GM12878 (cell line): ENCODE measurements at regions not wholly inside any gene's neighbourhood (a gene's known extent, or its start where the extent isn't known, plus 50 kb on each side); places are given as distances from the start of the nearest gene placed in this dataset.

ENCODE experiments used
- ATAC-seq: fragments of 200-7000 bp; cut with Tn5 transposase; 3 replicates; pipeline ENCODE4 v1.9.1; 2020; ENCODE audit warnings: mild to moderate bottlenecking, moderate library complexity
- BruUV-seq: library from RNA; stranded (reverse); fragments of 400-500 nt; replicated peaks from 2 replicates; lab custom pipeline; 2021; lab: Mats Ljungman, UMichigan
- CTCF ChIA-PET: fragments of 300-600 bp; sonication (Branson Sonifier 250); formaldehyde crosslinking; extraction: SDS; loops from one replicate; lab custom pipeline; 2021; ENCODE audit warnings: inconsistent platforms; lab: Yijun Ruan, JAX
- POLR2A ChIA-PET: fragments of 350-600 bp; formaldehyde crosslinking; extraction: SDS; loops from one replicate; lab custom pipeline; 2021; ENCODE audit warnings: inconsistent platforms; lab: Charles Lee
- RAD21 ChIA-PET: fragments of 300-600 bp; sonication (Branson Sonifier 250); formaldehyde crosslinking; loops from one replicate; lab custom pipeline; 2023; ENCODE audit warnings: antibody characterized with exemption; ENCODE audit not compliant: unreplicated experiment; lab: Charles Lee
- SMC1A ChIA-PET: fragments of 300-600 bp; sonication (Branson Sonifier 250); formaldehyde crosslinking; loops from one replicate; lab custom pipeline; 2023; ENCODE audit not compliant: unreplicated experiment, uncharacterized antibody; lab: Charles Lee
- DNase-seq: peaks from one replicate; pipeline ENCODE4 v3.0.0-alpha.2; 2011; ENCODE audit warnings: low read depth, low spot score
- FAIRE-seq: peaks from 3 replicates; lab custom pipeline; 2011; peaks lifted over from hg19 to GRCh38; lab: Jason Lieb, UNC
- H2AFZ ChIP-seq: 2 replicates; pipeline ENCODE4 v1.6.0; 2011; ENCODE audit warnings: low read depth, low read length, control low read depth; ENCODE audit not compliant: control insufficient read depth
- H3K27ac ChIP-seq: 2 replicates; pipeline ENCODE4 v1.5.1; 2011; ENCODE audit warnings: control low read depth; ENCODE audit not compliant: control insufficient read depth, insufficient read depth
- H3K27me3 ChIP-seq, 2 experiments: replicated peaks in 1 of 2; 2 replicates each; pipeline versions ENCODE4 v1.6.0 to v1.6.1; 2011; ENCODE audit warnings: low read length in 1 of 2; ENCODE audit not compliant: control insufficient read depth in 2 of 2, insufficient read depth in 2 of 2
- H3K36me3 ChIP-seq, 2 experiments: 2 replicates each; pipeline ENCODE4 v1.5.1; 2011; ENCODE audit warnings: low read length in 1 of 2; ENCODE audit not compliant: control insufficient read depth in 2 of 2, insufficient read depth in 2 of 2
- H3K4me1 ChIP-seq: 2 replicates; pipeline ENCODE4 v1.6.1; 2011; ENCODE audit warnings: mild to moderate bottlenecking, low read length, moderate library complexity, mixed read lengths; ENCODE audit not compliant: control insufficient read depth, insufficient read depth
- H3K4me2 ChIP-seq: 2 replicates; pipeline ENCODE4 v1.6.0; 2011; ENCODE audit warnings: control low read depth; ENCODE audit not compliant: control insufficient read depth, insufficient read depth
- H3K4me3 ChIP-seq: fragments of 200-600 bp; sonication (generic); 2 replicates; pipeline ENCODE4 v1.5.1; 2016
- H3K79me2 ChIP-seq: 2 replicates; pipeline ENCODE4 v1.6.0; 2011; ENCODE audit warnings: low read length; ENCODE audit not compliant: control insufficient read depth, insufficient read depth
- H3K9ac ChIP-seq: 2 replicates; pipeline ENCODE4 v1.8.0; 2011; ENCODE audit warnings: low read length, control low read depth, mixed read lengths; ENCODE audit not compliant: control insufficient read depth, insufficient read depth
- H3K9me3 ChIP-seq: replicated peaks from 3 replicates; pipeline ENCODE4 v1.5.1; 2011; ENCODE audit warnings: mild to moderate bottlenecking, low read length; ENCODE audit not compliant: control insufficient read depth, insufficient read depth
- H4K20me1 ChIP-seq: 2 replicates; pipeline ENCODE4 v1.6.0; 2011; ENCODE audit not compliant: control insufficient read depth, insufficient read depth
- ATF2 ChIP-seq: IDR thresholded peaks from 2 replicates; pipeline ENCODE4 v1.6.1; 2012; ENCODE audit warnings: low read length, inconsistent platforms
- FOXK2 ChIP-seq: fragments of 450-650 bp; IDR thresholded peaks from 2 replicates; pipeline ENCODE4 v1.6.1; 2017; ENCODE audit warnings: mild to moderate bottlenecking, moderate library complexity
- FOXM1 ChIP-seq: IDR thresholded peaks from 2 replicates; pipeline ENCODE4 v1.6.1; 2012; ENCODE audit warnings: low read depth, mild to moderate bottlenecking, inconsistent platforms, low read length, moderate library complexity
- GATAD2B ChIP-seq: fragments of 450-650 bp; conservative IDR thresholded peaks from 2 replicates; pipeline ENCODE4 v1.6.1; 2017; ENCODE audit warnings: low read depth, mild to moderate bottlenecking, moderate library complexity
- JUNB ChIP-seq: IDR thresholded peaks from 2 replicates; pipeline ENCODE4 v1.6.1; 2016; ENCODE audit warnings: antibody characterized with exemption, mild to moderate bottlenecking
- PAX5 ChIP-seq: IDR thresholded peaks from 2 replicates; pipeline ENCODE4 v1.6.1; 2011; ENCODE audit warnings: low read depth, low read length, borderline replicate concordance
- SMC3 ChIP-seq: IDR thresholded peaks from 2 replicates; pipeline ENCODE4 v1.6.1; 2011; ENCODE audit warnings: low read length, improper control_type of control experiment, borderline replicate concordance
- SREBF1 ChIP-seq: IDR thresholded peaks from 2 replicates; pipeline ENCODE4 v1.6.1; 2012; ENCODE audit warnings: mild to moderate bottlenecking, low read length
- TCF3 ChIP-seq: IDR thresholded peaks from 2 replicates; pipeline ENCODE4 v1.6.1; 2012; ENCODE audit warnings: low read depth, mild to moderate bottlenecking, low read length, borderline replicate concordance; ENCODE audit not compliant: insufficient read depth
- YBX1 ChIP-seq: fragments of 450-650 bp; IDR thresholded peaks from 2 replicates; pipeline ENCODE4 v1.6.1; 2016; ENCODE audit warnings: antibody characterized with exemption
- ZBTB33 ChIP-seq: fragments of 450-650 bp; IDR thresholded peaks from 2 replicates; pipeline ENCODE4 v1.6.1; 2017; ENCODE audit warnings: mild to moderate bottlenecking
- WGBS: methylation state at CpG from one replicate; pipeline ENCODE4 v1.1.6; 2016; ENCODE audit warnings: low lambda C conversion rate; ENCODE audit not compliant: insufficient replicate concordance, insufficient coverage; ENCODE audit errors: missing lambda C conversion rate; 5-methylcytosine and 5-hydroxymethylcytosine counted together
- in situ Hi-C: fragments of 300-500 bp; cut with MboI; formaldehyde crosslinking; loops from 9 replicates; pipeline ENCODE4 v1.14.3; 2018; ENCODE audit warnings: mixed read lengths
- intact Hi-C: fragments of 100-400 bp; cut with micrococcal nuclease; formaldehyde crosslinking; loops from one replicate; pipeline ENCODE4 v1.14.2; 2022; ENCODE audit not compliant: unreplicated experiment
- TF ChIP-seq, protein P1 (sequence below): IDR thresholded peaks from 2 replicates; pipeline ENCODE4 v1.6.1; 2012; ENCODE audit warnings: low read depth, low read length, improper control_type of control experiment

DNA sequence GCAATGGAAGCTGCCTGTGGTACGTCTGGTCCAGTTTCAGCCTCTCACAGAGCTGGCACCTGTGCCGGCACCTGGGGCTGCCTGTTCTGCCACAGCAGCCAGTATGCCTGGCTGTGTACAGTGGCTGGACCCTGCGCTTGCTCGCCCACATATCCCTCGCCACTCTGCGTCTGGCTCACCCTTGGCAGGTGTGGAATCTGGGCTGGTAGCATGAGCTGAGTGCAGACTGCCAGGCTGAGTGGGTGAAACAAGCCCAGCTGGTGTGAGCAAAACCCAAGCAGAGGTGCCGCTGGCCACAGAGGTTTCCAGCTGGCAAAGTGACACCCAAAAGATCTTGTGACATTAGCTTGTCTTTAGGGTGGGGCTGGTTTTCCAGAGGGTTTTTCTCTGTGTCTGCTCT, 80.7 kb downstream of the ING1 start:
- intact Hi-C loops: no loop called here
- no peak overlapping the region for H3K4me2 ChIP-seq
- ATAC-seq (no peak), FAIRE-seq (no peak), DNase-seq (no peak)
- WGBS: 30% methylated on average over 5 of the region's 7 CpGs
- TF ChIP-seq JUNB (no peak), PAX5 (no peak), FOXK2 (no peak), SREBF1 (no peak), YBX1 (no peak), GATAD2B (no peak), SMC3 (no peak), ATF2 (no peak), FOXM1 (no peak), TCF3 (no peak), ZBTB33 (no peak)
- TF ChIP-seq, protein P1, sequence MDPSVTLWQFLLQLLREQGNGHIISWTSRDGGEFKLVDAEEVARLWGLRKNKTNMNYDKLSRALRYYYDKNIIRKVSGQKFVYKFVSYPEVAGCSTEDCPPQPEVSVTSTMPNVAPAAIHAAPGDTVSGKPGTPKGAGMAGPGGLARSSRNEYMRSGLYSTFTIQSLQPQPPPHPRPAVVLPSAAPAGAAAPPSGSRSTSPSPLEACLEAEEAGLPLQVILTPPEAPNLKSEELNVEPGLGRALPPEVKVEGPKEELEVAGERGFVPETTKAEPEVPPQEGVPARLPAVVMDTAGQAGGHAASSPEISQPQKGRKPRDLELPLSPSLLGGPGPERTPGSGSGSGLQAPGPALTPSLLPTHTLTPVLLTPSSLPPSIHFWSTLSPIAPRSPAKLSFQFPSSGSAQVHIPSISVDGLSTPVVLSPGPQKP: no peak
- H3K36me3 ChIP-seq: no peaks in the 10 kb centered on the region
- CTCF ChIA-PET: no interaction called here
- in situ Hi-C loops: no loop called here
- no peaks in the 10 kb centered on the region for H3K4me1 ChIP-seq
- no peak overlapping the region for H3K4me3 ChIP-seq
- H3K9me3 ChIP-seq: peaks cover 7% of the 10 kb centered on the region; the same call in 2 of the 3 replicates
- BruUV-seq: no TSS peak
- H3K9ac ChIP-seq: no peak overlapping the region
- POLR2A ChIA-PET: no interaction called here
- SMC1A ChIA-PET: interaction anchor here (1.0 to 1.1 kb wide), 2 partner anchors 10 to 39 kb away, joined by 3 read pairs; no protein-coding TSS in a partner anchor
- H3K27me3 ChIP-seq: peaks cover 0 to 7% of the 10 kb centered on the region in 2 experiments; a peak in 1 of 4 replicates
- H3K27ac ChIP-seq: no peak overlapping the region
- RAD21 ChIA-PET: no interaction called here
- H3K79me2 ChIP-seq: no peaks in the 10 kb centered on the region
- H4K20me1 ChIP-seq: no peaks in the 10 kb centered on the region
- H2AFZ ChIP-seq: no peak overlapping the region
